T-helper 9 cell (primary cell): ENCODE measurements at regions not wholly inside any gene's neighbourhood (a gene's known extent, or its start where the extent isn't known, plus 50 kb on each side); places are given as distances from the start of the nearest gene placed in this dataset.

Experiments
- DNase-seq: peaks from one replicate; pipeline ENCODE4 v3.0.0-alpha.2; 2020

- no peak for DNase-seq
These were observed 96.6 kb upstream of the AKIRIN2 start for GRCh38 chr6:87798393-87799278.

- DNase-seq = no peak
These were observed 93.2 kb upstream of the AKIRIN2 start for GRCh38 chr6:87794922-87795885.

- no peak for DNase-seq
These were observed 91.3 kb upstream of the AKIRIN2 start for GRCh38 chr6:87793315-87793714.

GRCh38 chr6:87791982-87792381 lies 89.9 kb upstream of the AKIRIN2 start:
- DNase-seq = no peak

- DNase-seq = no peak
These were observed 89.5 kb upstream of the AKIRIN2 start for GRCh38 chr6:87791485-87791884.

- no peak for DNase-seq
These were observed 89.0 kb upstream of the AKIRIN2 start for GRCh38 chr6:87791029-87791428.

GRCh38 chr6:87789900-87790290 lies 87.9 kb upstream of the AKIRIN2 start:
- no peak for DNase-seq

GRCh38 chr6:87789198-87789899 lies 87.3 kb upstream of the AKIRIN2 start:
- no peak for DNase-seq

GRCh38 chr6:87788141-87788540 lies 86.1 kb upstream of the AKIRIN2 start:
- no peak for DNase-seq

- DNase-seq = no peak
These were observed 83.3 kb upstream of the AKIRIN2 start for GRCh38 chr6:87785229-87785862.

- no peak for DNase-seq
These were observed 82.7 kb upstream of the AKIRIN2 start for GRCh38 chr6:87784690-87785089.

GRCh38 chr6:87784051-87784450 lies 82.0 kb upstream of the AKIRIN2 start:
- DNase-seq = no peak

GRCh38 chr6:87779542-87779941 lies 77.5 kb upstream of the AKIRIN2 start:
- no peak for DNase-seq

GRCh38 chr6:87772597-87773530 lies 70.8 kb upstream of the AKIRIN2 start:
- no peak for DNase-seq

- no peak for DNase-seq
These were observed 65.4 kb upstream of the AKIRIN2 start for GRCh38 chr6:87767478-87767877.

- no peak for DNase-seq
These were observed 64.2 kb upstream of the AKIRIN2 start for GRCh38 chr6:87766211-87766610.

- no peak for DNase-seq
These were observed 61.9 kb upstream of the AKIRIN2 start for GRCh38 chr6:87763901-87764300.

GRCh38 chr6:87763276-87763675 lies 61.2 kb upstream of the AKIRIN2 start:
- no peak for DNase-seq

GRCh38 chr6:87762116-87762515 lies 60.1 kb upstream of the AKIRIN2 start:
- DNase-seq = no peak

GRCh38 chr6:87757792-87758191 lies 55.8 kb upstream of the AKIRIN2 start:
- DNase-seq = no peak

GRCh38 chr6:87756858-87757257 lies 54.8 kb upstream of the AKIRIN2 start:
- no peak for DNase-seq
